Transverse colon (tissue), 4 donors: ENCODE measurements at regions not wholly inside any gene's neighbourhood (a gene's known extent, or its start where the extent isn't known, plus 50 kb on each side); places are given as distances from the start of the nearest gene placed in this dataset.
"Not testable (repeated sequence)": the region's sequence is repeated elsewhere in the genome, so short reads cannot be mapped to it uniquely, and the experiment has no call there.

Experiments
- DNase-seq: peaks from one replicate; pipeline ENCODE4 v3.0.0-alpha.2; 2019
- H3K27ac ChIP-seq, 4 donors: fragments of 200-600 bp; sonication (generic); 2 replicates each; pipeline ENCODE4 v1.5.1; 2016 to 2018; ENCODE audit warnings: inconsistent platforms in 4 of 4
- H3K27me3 ChIP-seq: fragments of 200-600 bp; sonication (generic); 2 replicates; pipeline ENCODE4 v1.5.1; 2017; ENCODE audit warnings: inconsistent platforms
- H3K36me3 ChIP-seq, 4 donors: fragments of 200-600 bp; sonication (generic); 2 replicates each; pipeline ENCODE4 v1.5.1; 2017 to 2019; ENCODE audit warnings: inconsistent platforms in 4 of 4
- H3K4me1 ChIP-seq, 4 donors: fragments of 200-600 bp; sonication (generic); 2 replicates each; pipeline ENCODE4 v1.5.1; 2017 to 2020; ENCODE audit warnings: inconsistent platforms in 4 of 4
- H3K4me3 ChIP-seq, 4 donors: fragments of 200-600 bp; sonication (generic); 1 replicate in 1 of 4; 2 replicates in 3 of 4; pipeline versions ENCODE4 v1.5.1 to v1.6.1; 2017 to 2019; ENCODE audit warnings: inconsistent platforms in 4 of 4
- H3K9me3 ChIP-seq, 2 donors: fragments of 200-600 bp; sonication (generic); 2 replicates each; pipeline ENCODE4 v1.5.1; 2017 to 2019; ENCODE audit warnings: inconsistent platforms in 2 of 2
- WGBS, 2 donors: methylation state at CpG; one replicate each; pipeline ENCODE4 v1.1.5; 2018; ENCODE audit warnings: low coverage in 1 of 2; 5-methylcytosine and 5-hydroxymethylcytosine counted together
- in situ Hi-C, 4 donors: fragments of 200-750 bp; cut with MboI; loops; one replicate each; pipeline versions ENCODE4 v1.15.0 to v1.15.1; 2017; ENCODE audit warnings: low sequenced_read_pairs in 3 of 4, low pct_ligation_motif_present in 1 of 4, low pct_unique_long_range_greater_than_20kb in 1 of 4
- intact Hi-C: fragments of 100-400 bp; cut with DNase I; formaldehyde crosslinking; loops from one replicate; pipeline ENCODE4 v1.15.1; 2023; ENCODE audit warnings: low total_unique reads

DNA sequence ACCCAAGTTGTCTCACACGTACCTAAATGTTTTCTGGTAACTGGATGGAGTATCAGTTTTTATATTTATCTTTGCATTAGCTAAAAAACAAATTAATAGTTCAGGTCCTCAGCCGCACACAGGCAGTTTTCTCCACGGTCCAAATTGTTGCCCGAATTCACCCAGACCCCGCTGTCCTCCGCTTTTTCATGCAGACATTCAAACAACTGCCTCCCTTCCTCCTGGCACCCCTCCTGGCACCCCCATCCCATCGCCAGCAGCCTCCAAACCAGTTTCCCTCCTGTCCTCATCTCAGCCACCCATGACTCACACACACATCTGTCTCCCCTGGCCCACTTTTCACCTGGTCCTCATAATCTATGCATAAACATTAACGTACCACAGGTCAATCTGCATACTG is 50.7 kb upstream of the RABL2A start:
- DNase-seq, H3K4me1 ChIP-seq, H3K36me3 ChIP-seq, H3K4me3 ChIP-seq, H3K27ac ChIP-seq, H3K27me3 ChIP-seq, intact Hi-C loops, in situ Hi-C loops, H3K9me3 ChIP-seq: not testable (repeated sequence)
- 87 to 90% methylated on average over 8 of the region's 8 CpGs for WGBS, 2 donors
